ENCODE measurements at regions not wholly inside any gene's neighbourhood (a gene's known extent, or its start where the extent isn't known, plus 50 kb on each side); places are given as distances from the start of the nearest gene placed in this dataset.

DNA sequence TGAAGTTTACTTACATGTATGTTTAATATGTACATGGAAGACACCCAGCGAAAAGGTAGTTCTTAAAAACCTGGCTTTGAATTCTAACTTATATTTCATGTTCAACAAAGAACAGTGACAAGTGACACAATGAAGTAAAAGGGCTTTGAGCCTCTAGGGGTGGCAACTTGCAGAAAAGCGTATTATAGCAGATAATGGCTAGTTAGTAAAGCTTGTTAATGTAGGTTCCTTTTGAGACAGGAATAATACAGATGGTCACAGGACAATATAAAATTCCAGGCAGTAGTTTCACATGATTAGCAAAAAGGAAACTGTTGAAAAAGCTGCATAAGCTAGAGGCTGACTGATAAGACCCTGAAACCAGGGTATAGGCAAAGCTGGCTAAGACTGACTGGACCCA lies 132.4 kb upstream of the FTMT start:
- H3K27ac ChIP-seq = no peak overlapping the region
- no peak for TF ChIP-seq ZFX (IDR thresholded peaks at IDR 0.05)
- TF ChIP-seq, protein P1, sequence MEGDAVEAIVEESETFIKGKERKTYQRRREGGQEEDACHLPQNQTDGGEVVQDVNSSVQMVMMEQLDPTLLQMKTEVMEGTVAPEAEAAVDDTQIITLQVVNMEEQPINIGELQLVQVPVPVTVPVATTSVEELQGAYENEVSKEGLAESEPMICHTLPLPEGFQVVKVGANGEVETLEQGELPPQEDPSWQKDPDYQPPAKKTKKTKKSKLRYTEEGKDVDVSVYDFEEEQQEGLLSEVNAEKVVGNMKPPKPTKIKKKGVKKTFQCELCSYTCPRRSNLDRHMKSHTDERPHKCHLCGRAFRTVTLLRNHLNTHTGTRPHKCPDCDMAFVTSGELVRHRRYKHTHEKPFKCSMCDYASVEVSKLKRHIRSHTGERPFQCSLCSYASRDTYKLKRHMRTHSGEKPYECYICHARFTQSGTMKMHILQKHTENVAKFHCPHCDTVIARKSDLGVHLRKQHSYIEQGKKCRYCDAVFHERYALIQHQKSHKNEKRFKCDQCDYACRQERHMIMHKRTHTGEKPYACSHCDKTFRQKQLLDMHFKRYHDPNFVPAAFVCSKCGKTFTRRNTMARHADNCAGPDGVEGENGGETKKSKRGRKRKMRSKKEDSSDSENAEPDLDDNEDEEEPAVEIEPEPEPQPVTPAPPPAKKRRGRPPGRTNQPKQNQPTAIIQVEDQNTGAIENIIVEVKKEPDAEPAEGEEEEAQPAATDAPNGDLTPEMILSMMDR (conservative IDR thresholded peaks at IDR 0.05) = no peak

DNA sequence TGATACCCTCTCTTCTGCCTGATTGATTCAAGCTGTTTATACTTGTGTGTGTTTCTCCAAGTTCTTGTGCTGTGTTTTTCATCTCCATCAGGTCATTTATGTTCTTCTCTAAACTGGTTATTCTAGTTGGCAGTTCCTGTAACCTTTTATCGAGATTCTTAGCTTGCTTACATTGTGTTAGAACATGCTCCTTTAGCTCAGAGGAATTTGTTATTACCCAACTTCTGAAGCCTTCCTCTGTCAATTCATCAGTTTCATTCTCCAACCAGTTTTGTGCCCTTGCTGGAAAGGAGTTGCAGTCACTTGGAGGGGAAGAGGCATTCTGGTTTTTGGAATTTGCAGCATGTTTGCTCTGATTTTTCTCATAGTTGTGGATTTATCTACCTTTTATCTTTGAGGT lies 126.2 kb upstream of the FTMT start:
- H3K27ac ChIP-seq = no peak overlapping the region
- no peak for TF ChIP-seq ZFX (IDR thresholded peaks at IDR 0.05)
- TF ChIP-seq, protein P1 (conservative IDR thresholded peaks at IDR 0.05) = no peak

DNA sequence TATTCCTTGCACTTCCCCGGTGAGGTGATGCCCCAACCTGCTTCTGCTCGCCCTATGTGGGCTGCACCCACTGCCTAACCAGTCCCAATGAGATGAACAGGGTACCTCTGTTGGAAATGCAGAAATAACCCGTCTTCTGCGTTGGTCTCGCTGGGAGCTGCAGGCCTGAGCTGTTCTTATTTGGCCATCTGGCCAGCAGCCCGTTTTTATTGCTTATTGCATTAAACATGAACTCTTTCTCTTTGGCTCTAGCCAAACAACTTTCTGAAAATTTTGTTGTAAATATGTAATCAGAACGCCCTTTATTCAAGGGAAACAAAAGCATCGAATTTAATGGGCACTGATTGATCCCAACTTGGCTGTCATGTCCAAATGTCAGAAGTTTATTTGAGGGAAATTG lies 124.7 kb upstream of the FTMT start:
- no peak overlapping the region for H3K27ac ChIP-seq
- TF ChIP-seq ZFX (IDR thresholded peaks at IDR 0.05) = no peak
- TF ChIP-seq, protein P1 (conservative IDR thresholded peaks at IDR 0.05) = no peak

DNA sequence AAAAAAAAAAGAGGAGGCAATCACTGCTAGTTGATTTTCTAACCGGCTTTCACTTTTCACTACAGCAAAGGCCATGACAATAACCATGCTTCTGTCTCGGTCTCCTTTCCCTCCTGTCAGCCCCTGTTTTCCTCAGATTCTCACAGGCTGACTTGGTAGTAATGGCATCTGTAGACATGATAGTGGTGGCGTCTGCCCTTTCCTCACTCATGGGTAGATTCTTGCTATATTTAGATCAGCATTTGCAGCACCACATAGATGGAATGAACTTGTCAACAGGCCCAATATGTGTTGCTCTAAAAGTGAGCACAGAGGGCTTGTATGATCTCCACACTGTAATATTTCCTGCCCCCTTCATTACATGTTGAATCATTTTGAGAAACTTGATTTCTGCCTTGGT lies 120.3 kb upstream of the FTMT start:
- TF ChIP-seq, protein P1 (conservative IDR thresholded peaks at IDR 0.05) = no peak
- no peak for TF ChIP-seq ZFX (IDR thresholded peaks at IDR 0.05)
- H3K27ac ChIP-seq = no peak overlapping the region

DNA sequence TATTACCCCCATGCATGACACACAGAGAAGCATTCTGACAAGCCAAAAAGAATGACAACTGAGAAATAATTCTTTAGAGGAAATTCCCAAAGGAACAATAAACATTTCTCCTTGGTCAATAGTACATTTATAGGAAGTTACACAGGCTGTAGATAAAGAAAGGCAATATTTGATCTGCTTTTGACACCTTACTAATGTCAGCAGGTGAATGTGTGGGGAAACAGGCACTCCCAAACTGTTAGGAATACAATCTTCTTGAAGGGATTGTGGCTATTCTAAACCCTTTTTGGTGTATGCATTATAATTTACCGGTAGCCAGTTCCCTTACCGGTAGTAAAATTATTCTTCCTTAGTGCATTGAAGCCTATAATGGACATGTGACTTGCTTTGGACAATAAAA lies 116.1 kb upstream of the FTMT start:
- no peak overlapping the region for H3K27ac ChIP-seq
- TF ChIP-seq, protein P1 (conservative IDR thresholded peaks at IDR 0.05) = no peak
- TF ChIP-seq ZFX (IDR thresholded peaks at IDR 0.05) = no peak

DNA sequence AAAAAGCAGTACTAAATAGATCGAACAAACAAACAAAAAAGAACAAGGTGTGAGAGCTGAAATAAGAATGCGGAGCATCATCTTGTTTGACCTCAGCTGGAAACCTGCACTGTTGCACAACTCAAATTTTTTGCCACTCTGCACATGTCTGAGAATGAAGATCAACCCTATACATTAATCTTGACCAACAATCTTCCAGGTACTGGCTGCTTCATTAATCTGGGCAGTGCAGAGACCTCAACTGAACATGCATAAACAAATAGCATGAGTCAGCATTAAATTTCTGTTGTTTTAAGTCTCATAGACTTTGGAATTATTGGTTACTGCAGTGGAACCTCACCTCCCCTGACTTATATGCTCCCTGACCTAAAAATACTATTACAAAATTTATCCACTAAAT lies 114.6 kb upstream of the FTMT start:
- no peak for TF ChIP-seq ZFX (IDR thresholded peaks at IDR 0.05)
- TF ChIP-seq, protein P1 (conservative IDR thresholded peaks at IDR 0.05) = no peak
- no peak overlapping the region for H3K27ac ChIP-seq

DNA sequence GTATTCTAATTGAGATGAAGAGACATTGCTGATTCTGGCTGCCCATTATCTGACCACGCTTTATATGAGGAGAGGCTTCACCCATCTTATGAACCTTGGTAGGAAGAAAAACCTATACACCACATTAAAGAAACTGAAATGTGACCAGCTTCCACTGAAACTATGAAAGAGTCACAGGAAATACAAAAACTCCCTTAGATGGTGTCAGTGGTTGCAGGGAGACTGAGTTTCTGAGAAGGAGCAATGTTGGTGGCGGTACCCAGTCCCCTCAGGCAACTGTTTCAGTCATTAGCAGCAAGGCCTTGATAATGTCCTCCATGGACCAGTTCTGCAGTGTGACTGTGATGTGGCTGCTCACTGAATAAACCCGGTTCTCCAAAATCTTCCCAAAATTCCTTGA lies 110.5 kb upstream of the FTMT start:
- TF ChIP-seq ZFX (IDR thresholded peaks at IDR 0.05) = no peak
- TF ChIP-seq, protein P1 (conservative IDR thresholded peaks at IDR 0.05) = no peak
- no peak overlapping the region for H3K27ac ChIP-seq

Data from C4-2B (cell line).